GM21528 (cell line): ENCODE measurements at regions not wholly inside any gene's neighbourhood (a gene's known extent, or its start where the extent isn't known, plus 50 kb on each side); places are given as distances from the start of the nearest gene placed in this dataset.

Experiments
- ATAC-seq: cut with Tn5 transposase; IDR thresholded peaks from one replicate; pipeline ENCODE4 v1.9.1; 2021; ENCODE audit warnings: mild to moderate bottlenecking, moderate library complexity; ENCODE audit not compliant: unreplicated experiment, low FRiP score

GRCh38 chr10:128854204-128854603, 612.8 kb upstream of the MGMT start:
- ATAC-seq = no peak

GRCh38 chr10:128854963-128855362, 612.1 kb upstream of the MGMT start:
- ATAC-seq = no peak

GRCh38 chr10:128855618-128856428, 611.2 kb upstream of the MGMT start:
- no peak for ATAC-seq

GRCh38 chr10:128859738-128860386, 607.2 kb upstream of the MGMT start:
- no peak for ATAC-seq

GRCh38 chr10:128860574-128860973, 606.5 kb upstream of the MGMT start:
- no peak for ATAC-seq

GRCh38 chr10:128861018-128861901, 605.8 kb upstream of the MGMT start:
- no peak for ATAC-seq

- no peak for ATAC-seq
Observed at GRCh38 chr10:128863411-128863810, 603.6 kb upstream of the MGMT start.

GRCh38 chr10:128863823-128864405, 603.1 kb upstream of the MGMT start:
- ATAC-seq = no peak

GRCh38 chr10:128864554-128865295, 602.3 kb upstream of the MGMT start:
- no peak for ATAC-seq

GRCh38 chr10:128865436-128866195, 601.4 kb upstream of the MGMT start:
- ATAC-seq = no peak

GRCh38 chr10:128866551-128866950, 600.5 kb upstream of the MGMT start:
- ATAC-seq = no peak

GRCh38 chr10:128867210-128867609, 599.8 kb upstream of the MGMT start:
- no peak for ATAC-seq

GRCh38 chr10:128867819-128868218, 599.2 kb upstream of the MGMT start:
- ATAC-seq = no peak

GRCh38 chr10:128868481-128868880, 598.6 kb upstream of the MGMT start:
- no peak for ATAC-seq

- ATAC-seq = no peak
Observed at GRCh38 chr10:128869101-128869749, 597.8 kb upstream of the MGMT start.

- no peak for ATAC-seq
Observed at GRCh38 chr10:128870830-128871597, 596.0 kb upstream of the MGMT start.

GRCh38 chr10:128871671-128872231, 595.3 kb upstream of the MGMT start:
- ATAC-seq = no peak
